ENCODE measurements at regions not wholly inside any gene's neighbourhood (a gene's known extent, or its start where the extent isn't known, plus 50 kb on each side); places are given as distances from the start of the nearest gene placed in this dataset.

- no peak for TF ChIP-seq CTCF (conservative IDR thresholded peaks at IDR 0.05 in 1 of 2, IDR thresholded peaks at IDR 0.05 in 1 of 2; ENCODE audit: extremely low read depth in 1 of 2, insufficient read depth in 1 of 2, low read depth in 1 of 2, low read length in 2 of 2)
- TF ChIP-seq EZH2 (IDR thresholded peaks at IDR 0.05; ENCODE audit: borderline replicate concordance, low read length): no peak
These were observed 371.5 kb downstream of the HAPSTR1 start for GRCh38 chr16:9462984-9463383.
